ENCODE measurements at regions not wholly inside any gene's neighbourhood (a gene's known extent, or its start where the extent isn't known, plus 50 kb on each side); places are given as distances from the start of the nearest gene placed in this dataset.

- TF ChIP-seq CTCF (conservative IDR thresholded peaks at IDR 0.05; ENCODE audit: low read depth in 2 of 2) (no peak), CREB1 (CRISPR knock-in tag; IDR thresholded peaks at IDR 0.05; ENCODE audit: low read depth) (no peak), REST (IDR thresholded peaks at IDR 0.05; ENCODE audit: unreplicated experiment) (no peak), EZH2 (IDR thresholded peaks at IDR 0.05; ENCODE audit: low read depth, unreplicated experiment) (no peak)
Observed at GRCh38 chr13:58884353-58885209, 1253.0 kb downstream of the PCDH17 start.

Measured in GM23338 (cell line).